DND-41 (cell line): ENCODE measurements at regions not wholly inside any gene's neighbourhood (a gene's known extent, or its start where the extent isn't known, plus 50 kb on each side); places are given as distances from the start of the nearest gene placed in this dataset.

Source experiments
- EZH2 ChIP-seq: IDR thresholded peaks from 3 replicates; pipeline ENCODE4 v1.6.1; 2012; ENCODE audit warnings: borderline replicate concordance, low read depth, mild to moderate bottlenecking, moderate library complexity, low read length, inconsistent platforms; ENCODE audit not compliant: severe bottlenecking
- TF ChIP-seq, protein P1 (sequence below): IDR thresholded peaks from 2 replicates; pipeline ENCODE4 v1.5.1; 2012; ENCODE audit warnings: borderline replicate concordance, low read length, moderate library complexity, mild to moderate bottlenecking; ENCODE audit not compliant: poor library complexity, severe bottlenecking; ENCODE audit errors: extremely low read depth

DNA sequence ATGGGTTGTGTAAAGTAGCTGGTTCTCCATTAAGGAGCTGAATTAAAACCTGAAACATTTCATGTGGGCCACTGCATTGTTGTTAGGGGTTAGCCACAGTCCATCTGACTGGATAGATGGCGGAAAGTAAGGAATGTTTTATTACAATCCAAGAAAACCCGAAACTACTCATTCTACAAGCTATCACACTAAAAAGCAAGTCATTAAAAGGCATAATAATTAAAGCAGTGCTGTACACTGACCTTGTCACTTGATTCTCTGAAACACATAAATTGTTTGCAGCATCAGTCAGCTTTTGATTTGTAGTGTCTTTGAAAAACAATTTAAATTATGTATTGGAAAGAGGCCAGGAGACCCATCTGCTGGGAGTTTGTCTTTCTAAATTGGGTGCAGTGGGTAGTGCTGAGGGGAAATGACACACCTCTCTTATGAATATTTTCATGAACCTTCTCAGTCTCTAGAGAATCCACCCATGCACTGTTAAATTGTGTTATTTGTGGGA, 75.7 kb upstream of the ANK2 start:
- TF ChIP-seq, protein P1, sequence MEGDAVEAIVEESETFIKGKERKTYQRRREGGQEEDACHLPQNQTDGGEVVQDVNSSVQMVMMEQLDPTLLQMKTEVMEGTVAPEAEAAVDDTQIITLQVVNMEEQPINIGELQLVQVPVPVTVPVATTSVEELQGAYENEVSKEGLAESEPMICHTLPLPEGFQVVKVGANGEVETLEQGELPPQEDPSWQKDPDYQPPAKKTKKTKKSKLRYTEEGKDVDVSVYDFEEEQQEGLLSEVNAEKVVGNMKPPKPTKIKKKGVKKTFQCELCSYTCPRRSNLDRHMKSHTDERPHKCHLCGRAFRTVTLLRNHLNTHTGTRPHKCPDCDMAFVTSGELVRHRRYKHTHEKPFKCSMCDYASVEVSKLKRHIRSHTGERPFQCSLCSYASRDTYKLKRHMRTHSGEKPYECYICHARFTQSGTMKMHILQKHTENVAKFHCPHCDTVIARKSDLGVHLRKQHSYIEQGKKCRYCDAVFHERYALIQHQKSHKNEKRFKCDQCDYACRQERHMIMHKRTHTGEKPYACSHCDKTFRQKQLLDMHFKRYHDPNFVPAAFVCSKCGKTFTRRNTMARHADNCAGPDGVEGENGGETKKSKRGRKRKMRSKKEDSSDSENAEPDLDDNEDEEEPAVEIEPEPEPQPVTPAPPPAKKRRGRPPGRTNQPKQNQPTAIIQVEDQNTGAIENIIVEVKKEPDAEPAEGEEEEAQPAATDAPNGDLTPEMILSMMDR: no peak
- no peak for TF ChIP-seq EZH2
